HL-60 (cell line): ENCODE measurements at regions not wholly inside any gene's neighbourhood (a gene's known extent, or its start where the extent isn't known, plus 50 kb on each side); places are given as distances from the start of the nearest gene placed in this dataset.

Source experiments
- DNase-seq, 2 experiments: peaks; one replicate each; pipeline ENCODE4 v3.0.0-alpha.2; 2010 to 2020; ENCODE audit warnings: low read depth in 1 of 2, low spot score in 1 of 2
- H3K27ac ChIP-seq: fragments of 250-450 bp; sonication (Bioruptor Pico); replicated peaks from 2 replicates; pipeline ENCODE4 v1.5.1; 2020; ENCODE audit warnings: mild to moderate bottlenecking, moderate library complexity
- H3K27me3 ChIP-seq: fragments of 250-450 bp; sonication (Bioruptor Pico); 2 replicates; pipeline ENCODE4 v1.5.1; 2021; ENCODE audit warnings: mild to moderate bottlenecking, moderate library complexity; ENCODE audit not compliant: insufficient read depth, poor library complexity, severe bottlenecking
- H3K4me3 ChIP-seq: replicated peaks from 2 replicates; pipeline ENCODE4 v1.5.1; 2011; ENCODE audit warnings: mild to moderate bottlenecking, control low read depth, low read length; ENCODE audit not compliant: insufficient read depth
- GABPA ChIP-seq: IDR thresholded peaks from 2 replicates; pipeline ENCODE4 v1.6.1; 2012; ENCODE audit warnings: low read depth
- POLR2AphosphoS5 ChIP-seq: IDR thresholded peaks from 2 replicates; pipeline ENCODE4 v1.6.1; 2012; ENCODE audit warnings: low read depth
- SPI1 ChIP-seq: IDR thresholded peaks from 2 replicates; pipeline ENCODE4 v1.6.1; 2012; ENCODE audit warnings: low read depth, mild to moderate bottlenecking, borderline replicate concordance
- TF ChIP-seq, protein P1 (sequence below): IDR thresholded peaks from 2 replicates; pipeline ENCODE4 v1.6.1; 2012; ENCODE audit warnings: low read depth; ENCODE audit not compliant: insufficient replicate concordance
- TF ChIP-seq, protein P2 (sequence below): IDR thresholded peaks from one replicate; pipeline ENCODE4 v1.5.1; 2011; ENCODE audit warnings: low read length, control low read depth, inconsistent platforms; ENCODE audit not compliant: insufficient read depth

DNA sequence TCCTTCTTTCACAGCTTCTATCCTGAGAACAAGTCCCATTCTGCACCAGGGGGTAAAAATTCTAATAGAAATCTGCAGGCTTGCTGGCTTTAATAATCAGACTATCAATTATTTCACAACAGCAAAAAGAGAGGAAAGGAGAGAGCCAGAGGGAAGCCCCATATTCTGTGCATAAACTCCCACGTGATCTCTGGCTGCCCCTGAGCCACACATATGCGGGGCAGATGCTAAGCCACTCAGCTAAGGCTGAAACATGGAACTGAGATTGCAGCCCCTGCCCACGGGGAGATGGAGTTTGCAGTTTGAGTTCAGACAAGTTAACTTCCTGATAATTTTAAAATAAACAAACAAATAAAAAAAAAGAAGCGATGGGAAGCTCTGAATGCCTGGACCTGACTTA is 254.4 kb upstream of the CCDC196 start:
- no peak overlapping the region for H3K27ac ChIP-seq
- no peak overlapping the region for H3K4me3 ChIP-seq
- DNase-seq = no peak
- no peak for TF ChIP-seq SPI1
- TF ChIP-seq GABPA = no peak
- TF ChIP-seq, protein P1, sequence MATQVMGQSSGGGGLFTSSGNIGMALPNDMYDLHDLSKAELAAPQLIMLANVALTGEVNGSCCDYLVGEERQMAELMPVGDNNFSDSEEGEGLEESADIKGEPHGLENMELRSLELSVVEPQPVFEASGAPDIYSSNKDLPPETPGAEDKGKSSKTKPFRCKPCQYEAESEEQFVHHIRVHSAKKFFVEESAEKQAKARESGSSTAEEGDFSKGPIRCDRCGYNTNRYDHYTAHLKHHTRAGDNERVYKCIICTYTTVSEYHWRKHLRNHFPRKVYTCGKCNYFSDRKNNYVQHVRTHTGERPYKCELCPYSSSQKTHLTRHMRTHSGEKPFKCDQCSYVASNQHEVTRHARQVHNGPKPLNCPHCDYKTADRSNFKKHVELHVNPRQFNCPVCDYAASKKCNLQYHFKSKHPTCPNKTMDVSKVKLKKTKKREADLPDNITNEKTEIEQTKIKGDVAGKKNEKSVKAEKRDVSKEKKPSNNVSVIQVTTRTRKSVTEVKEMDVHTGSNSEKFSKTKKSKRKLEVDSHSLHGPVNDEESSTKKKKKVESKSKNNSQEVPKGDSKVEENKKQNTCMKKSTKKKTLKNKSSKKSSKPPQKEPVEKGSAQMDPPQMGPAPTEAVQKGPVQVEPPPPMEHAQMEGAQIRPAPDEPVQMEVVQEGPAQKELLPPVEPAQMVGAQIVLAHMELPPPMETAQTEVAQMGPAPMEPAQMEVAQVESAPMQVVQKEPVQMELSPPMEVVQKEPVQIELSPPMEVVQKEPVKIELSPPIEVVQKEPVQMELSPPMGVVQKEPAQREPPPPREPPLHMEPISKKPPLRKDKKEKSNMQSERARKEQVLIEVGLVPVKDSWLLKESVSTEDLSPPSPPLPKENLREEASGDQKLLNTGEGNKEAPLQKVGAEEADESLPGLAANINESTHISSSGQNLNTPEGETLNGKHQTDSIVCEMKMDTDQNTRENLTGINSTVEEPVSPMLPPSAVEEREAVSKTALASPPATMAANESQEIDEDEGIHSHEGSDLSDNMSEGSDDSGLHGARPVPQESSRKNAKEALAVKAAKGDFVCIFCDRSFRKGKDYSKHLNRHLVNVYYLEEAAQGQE = no peak
- TF ChIP-seq POLR2AphosphoS5 = no peak
- TF ChIP-seq, protein P2, sequence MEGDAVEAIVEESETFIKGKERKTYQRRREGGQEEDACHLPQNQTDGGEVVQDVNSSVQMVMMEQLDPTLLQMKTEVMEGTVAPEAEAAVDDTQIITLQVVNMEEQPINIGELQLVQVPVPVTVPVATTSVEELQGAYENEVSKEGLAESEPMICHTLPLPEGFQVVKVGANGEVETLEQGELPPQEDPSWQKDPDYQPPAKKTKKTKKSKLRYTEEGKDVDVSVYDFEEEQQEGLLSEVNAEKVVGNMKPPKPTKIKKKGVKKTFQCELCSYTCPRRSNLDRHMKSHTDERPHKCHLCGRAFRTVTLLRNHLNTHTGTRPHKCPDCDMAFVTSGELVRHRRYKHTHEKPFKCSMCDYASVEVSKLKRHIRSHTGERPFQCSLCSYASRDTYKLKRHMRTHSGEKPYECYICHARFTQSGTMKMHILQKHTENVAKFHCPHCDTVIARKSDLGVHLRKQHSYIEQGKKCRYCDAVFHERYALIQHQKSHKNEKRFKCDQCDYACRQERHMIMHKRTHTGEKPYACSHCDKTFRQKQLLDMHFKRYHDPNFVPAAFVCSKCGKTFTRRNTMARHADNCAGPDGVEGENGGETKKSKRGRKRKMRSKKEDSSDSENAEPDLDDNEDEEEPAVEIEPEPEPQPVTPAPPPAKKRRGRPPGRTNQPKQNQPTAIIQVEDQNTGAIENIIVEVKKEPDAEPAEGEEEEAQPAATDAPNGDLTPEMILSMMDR = no peak
- H3K27me3 ChIP-seq = no peaks in the 10 kb centered on the region

DNA sequence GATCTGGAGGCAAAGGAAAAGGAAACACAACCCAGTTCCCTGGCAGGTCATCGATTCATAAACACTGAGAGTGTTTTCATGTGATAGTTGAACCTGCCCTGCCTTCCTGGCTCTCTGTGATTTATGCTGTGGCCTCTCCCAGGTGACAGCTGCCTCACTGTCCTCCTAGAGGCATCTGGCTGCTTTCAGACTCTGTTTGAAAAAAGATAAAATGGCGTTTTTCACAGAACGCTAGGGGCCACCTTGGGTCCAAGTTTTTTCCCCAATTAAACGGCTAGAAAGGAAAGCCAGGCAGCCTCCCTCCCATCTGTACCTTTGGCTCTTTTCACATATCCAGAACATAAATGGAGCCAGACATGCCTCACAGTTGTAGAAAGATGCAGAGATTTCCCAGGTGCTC is 252.6 kb upstream of the CCDC196 start:
- H3K4me3 ChIP-seq = no peak overlapping the region
- no peaks in the 10 kb centered on the region for H3K27me3 ChIP-seq
- no peak overlapping the region for H3K27ac ChIP-seq
- TF ChIP-seq POLR2AphosphoS5 (no peak), SPI1 (no peak), GABPA (no peak)
- TF ChIP-seq, protein P1 = no peak
- TF ChIP-seq, protein P2 = no peak
- DNase-seq = no peak

DNA sequence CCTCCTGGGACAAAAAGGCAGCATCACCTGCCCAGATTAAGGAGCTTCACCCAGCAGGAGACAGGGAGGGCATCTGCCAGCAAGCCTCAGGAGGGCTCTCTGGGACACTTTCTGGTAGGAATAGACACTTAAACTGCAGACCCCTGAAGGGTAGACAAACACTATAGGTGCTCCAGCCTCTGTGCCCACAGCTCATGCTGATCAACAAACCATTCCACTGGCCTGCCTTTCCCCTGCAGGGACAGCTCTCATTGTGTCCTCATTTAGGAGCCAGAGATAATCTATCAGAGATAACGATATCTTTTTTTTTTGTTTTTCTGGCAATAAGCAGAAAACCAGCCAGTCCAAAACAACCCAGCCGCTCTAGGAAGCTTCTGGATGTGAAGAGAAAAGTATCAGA is 251.8 kb upstream of the CCDC196 start:
- TF ChIP-seq GABPA = no peak
- TF ChIP-seq, protein P1 = no peak
- TF ChIP-seq, protein P2 = no peak
- no peak for DNase-seq
- no peak overlapping the region for H3K4me3 ChIP-seq
- H3K27ac ChIP-seq = no peak overlapping the region
- no peaks in the 10 kb centered on the region for H3K27me3 ChIP-seq
